IMR-90 (cell line): ENCODE measurements at regions not wholly inside any gene's neighbourhood (a gene's known extent, or its start where the extent isn't known, plus 50 kb on each side); places are given as distances from the start of the nearest gene placed in this dataset.

Source experiments
- ATAC-seq: fragments of 200-7000 bp; cut with Tn5 transposase; 2 replicates; pipeline ENCODE4 v1.9.1; 2020; ENCODE audit warnings: low read depth, mild to moderate bottlenecking, moderate library complexity
- BruUV-seq: library from RNA; stranded (reverse); fragments of 400-500 nt; replicated peaks from 2 replicates; lab custom pipeline; 2021; lab: Mats Ljungman, UMichigan
- CTCF ChIA-PET: fragments of 300-600 bp; formaldehyde crosslinking; extraction: SDS; loops from one replicate; lab custom pipeline; 2021; ENCODE audit warnings: antibody characterized with exemption; lab: Yijun Ruan, JAX
- POLR2A ChIA-PET: fragments of 300-600 bp; sonication (Branson Sonifier 250); formaldehyde crosslinking; loops from one replicate; lab custom pipeline; 2022; ENCODE audit warnings: antibody characterized with exemption; ENCODE audit not compliant: unreplicated experiment; lab: Charles Lee
- DNase-seq: peaks from one replicate; pipeline ENCODE4 v3.0.0; 2013
- H2AFZ ChIP-seq: replicated peaks from 2 replicates; pipeline ENCODE3; 2013; ENCODE audit warnings: low read length, mild to moderate bottlenecking; ENCODE audit not compliant: poor library complexity
- H2AK5ac ChIP-seq: 2 replicates; pipeline ENCODE4 v1.6.1; 2013; ENCODE audit warnings: low read depth, low read length, inconsistent platforms
- H2AK9ac ChIP-seq: replicated peaks from 2 replicates; pipeline ENCODE3; 2013; ENCODE audit warnings: mild to moderate bottlenecking, low read depth, low read length, moderate library complexity; ENCODE audit not compliant: poor library complexity
- H2BK120ac ChIP-seq: 2 replicates; pipeline ENCODE4 v1.6.1; 2013; ENCODE audit warnings: low read depth, low read length, inconsistent platforms
- H2BK15ac ChIP-seq: 3 replicates; pipeline ENCODE4 v1.6.1; 2013; ENCODE audit warnings: low read depth, low read length, inconsistent platforms
- H2BK20ac ChIP-seq: 2 replicates; pipeline ENCODE4 v1.6.1; 2013; ENCODE audit warnings: low read depth, mild to moderate bottlenecking, inconsistent platforms, low read length, moderate library complexity
- H2BK5ac ChIP-seq: 2 replicates; pipeline ENCODE4 v1.6.1; 2013; ENCODE audit warnings: mild to moderate bottlenecking, low read depth, low read length, inconsistent platforms; ENCODE audit not compliant: poor library complexity, severe bottlenecking
- H3K14ac ChIP-seq: replicated peaks from 2 replicates; pipeline ENCODE4 v1.6.1; 2013; ENCODE audit warnings: low read depth, low read length, inconsistent platforms
- H3K18ac ChIP-seq: 2 replicates; pipeline ENCODE4 v1.6.1; 2013; ENCODE audit warnings: low read depth, low read length, control low read depth
- H3K23ac ChIP-seq: 2 replicates; pipeline ENCODE4 v1.6.1; 2013; ENCODE audit warnings: low read depth, low read length, inconsistent platforms
- H3K27ac ChIP-seq: 2 replicates; pipeline ENCODE4 v1.5.1; 2013; ENCODE audit warnings: mild to moderate bottlenecking, control low read depth, low read length; ENCODE audit not compliant: insufficient read depth
- H3K27me3 ChIP-seq: 2 replicates; pipeline ENCODE4 v1.6.1; 2013; ENCODE audit warnings: low read length; ENCODE audit not compliant: control insufficient read depth, insufficient read depth
- H3K36me3 ChIP-seq: 2 replicates; pipeline ENCODE4 v1.6.1; 2013; ENCODE audit warnings: low read length, mixed read lengths; ENCODE audit not compliant: control insufficient read depth, insufficient read depth
- H3K4ac ChIP-seq: 2 replicates; pipeline ENCODE4 v1.6.1; 2013; ENCODE audit warnings: low read depth, low read length, inconsistent platforms
- H3K4me1 ChIP-seq: 2 replicates; pipeline ENCODE4 v1.6.1; 2013; ENCODE audit warnings: low read length, mixed read lengths; ENCODE audit not compliant: control insufficient read depth, insufficient read depth
- H3K4me2 ChIP-seq: 2 replicates; pipeline ENCODE4 v1.6.1; 2013; ENCODE audit warnings: low read depth, mild to moderate bottlenecking, control low read depth, low read length, moderate library complexity
- H3K4me3 ChIP-seq: 2 replicates; pipeline ENCODE4 v1.5.1; 2013; ENCODE audit warnings: low read depth, mild to moderate bottlenecking, control low read depth, low read length, moderate library complexity; ENCODE audit not compliant: insufficient read depth
- H3K56ac ChIP-seq: 2 replicates; pipeline ENCODE4 v1.6.1; 2013; ENCODE audit warnings: low read length, inconsistent platforms; ENCODE audit not compliant: insufficient read depth; ENCODE audit errors: extremely low read depth
- H3K79me1 ChIP-seq, 2 experiments: 2 replicates each; pipeline ENCODE4 v1.6.1; 2013; ENCODE audit warnings: low read length in 2 of 2, inconsistent platforms in 1 of 2, low read depth in 1 of 2
- H3K9ac ChIP-seq: 2 replicates; pipeline ENCODE4 v1.6.1; 2013; ENCODE audit warnings: low read depth, low read length, control low read depth
- H3K9me1 ChIP-seq: 2 replicates; pipeline ENCODE4 v1.6.1; 2013; ENCODE audit warnings: low read length, inconsistent platforms; ENCODE audit not compliant: insufficient read depth
- H3K9me3 ChIP-seq: 2 replicates; pipeline ENCODE4 v1.6.1; 2013; ENCODE audit warnings: low read length; ENCODE audit not compliant: control insufficient read depth, insufficient read depth
- H4K20me1 ChIP-seq: 2 replicates; pipeline ENCODE4 v1.6.1; 2013; ENCODE audit warnings: low read length, inconsistent platforms; ENCODE audit not compliant: insufficient read depth
- H4K5ac ChIP-seq: 2 replicates; pipeline ENCODE4 v1.6.1; 2013; ENCODE audit warnings: mild to moderate bottlenecking, low read depth, low read length, control low read depth
- H4K8ac ChIP-seq, 2 experiments: 2 replicates each; pipeline ENCODE4 v1.6.1; 2013; ENCODE audit warnings: low read depth in 2 of 2, low read length in 2 of 2, control low read depth in 1 of 2, inconsistent platforms in 1 of 2
- H4K91ac ChIP-seq: 2 replicates; pipeline ENCODE4 v1.6.1; 2013; ENCODE audit warnings: low read depth, low read length, inconsistent platforms; ENCODE audit not compliant: insufficient read depth
- BHLHE40 ChIP-seq: fragments of 150-350 bp; IDR thresholded peaks from 2 replicates; pipeline ENCODE4 v1.6.1; 2016; ENCODE audit warnings: mild to moderate bottlenecking, low read depth, low read length
- CEBPB ChIP-seq: IDR thresholded peaks from 2 replicates; pipeline ENCODE4 v1.6.1; 2012; ENCODE audit warnings: low read depth, low read length, improper control_type of control experiment
- CHD1 ChIP-seq: IDR thresholded peaks from 2 replicates; pipeline ENCODE4 v1.6.1; 2012; ENCODE audit warnings: low read depth, low read length, improper control_type of control experiment
- FOS ChIP-seq: fragments of 150-350 bp; IDR thresholded peaks from 2 replicates; pipeline ENCODE4 v1.6.1; 2016; ENCODE audit warnings: low read depth, low read length
- MAFK ChIP-seq: IDR thresholded peaks from 2 replicates; pipeline ENCODE4 v1.6.1; 2012; ENCODE audit warnings: low read depth, low read length, improper control_type of control experiment
- MAZ ChIP-seq: IDR thresholded peaks from 2 replicates; pipeline ENCODE4 v1.6.1; 2012; ENCODE audit warnings: low read depth, mild to moderate bottlenecking, low read length, improper control_type of control experiment, moderate library complexity, borderline replicate concordance
- MXI1 ChIP-seq: IDR thresholded peaks from 2 replicates; pipeline ENCODE4 v1.6.1; 2012; ENCODE audit warnings: low read depth, mild to moderate bottlenecking, low read length, moderate library complexity, borderline replicate concordance
- NFE2L2 ChIP-seq: fragments of 150-350 bp; IDR thresholded peaks from 2 replicates; pipeline ENCODE4 v1.6.1; 2016; ENCODE audit warnings: low read depth, mild to moderate bottlenecking, low read length
- POLR2A ChIP-seq: IDR thresholded peaks from 2 replicates; pipeline ENCODE4 v1.6.1; 2012; ENCODE audit warnings: mild to moderate bottlenecking, low read depth, low read length
- RAD21 ChIP-seq: IDR thresholded peaks from 2 replicates; pipeline ENCODE4 v1.6.1; 2012; ENCODE audit warnings: low read length, improper control_type of control experiment
- RCOR1 ChIP-seq: IDR thresholded peaks from 2 replicates; pipeline ENCODE4 v1.6.1; 2012; ENCODE audit warnings: mild to moderate bottlenecking, low read length, improper control_type of control experiment; ENCODE audit not compliant: insufficient replicate concordance
- RFX5 ChIP-seq: IDR thresholded peaks from 2 replicates; pipeline ENCODE4 v1.8.0; 2012; ENCODE audit warnings: low read depth, mild to moderate bottlenecking, low read length, moderate library complexity
- SMC3 ChIP-seq: fragments of 150-350 bp; IDR thresholded peaks from 2 replicates; pipeline ENCODE4 v1.6.1; 2016; ENCODE audit warnings: low read depth, mild to moderate bottlenecking, antibody characterized with exemption, low read length, moderate library complexity
- dilution Hi-C: fragments of 300-500 bp; cut with HindIII; formaldehyde crosslinking; loops from one replicate; pipeline ENCODE4 v1.14.3; 2018; ENCODE audit warnings: low sequenced_read_pairs; ENCODE audit not compliant: unreplicated experiment
- in situ Hi-C: fragments of 300-500 bp; cut with MboI; formaldehyde crosslinking; loops from 3 replicates; pipeline ENCODE4 v1.14.3; 2019; ENCODE audit warnings: low sequenced_read_pairs, inconsistent platforms, mixed read lengths
- intact Hi-C: fragments of 100-400 bp; cut with micrococcal nuclease; formaldehyde crosslinking; loops from 2 replicates; pipeline ENCODE4 v1.10.0; 2022
- TF ChIP-seq, protein P1 (sequence below): conservative IDR thresholded peaks from 2 replicates; pipeline ENCODE4 v1.5.1; 2012; ENCODE audit warnings: mild to moderate bottlenecking, low read depth, low read length, improper control_type of control experiment
- TF ChIP-seq, protein P2 (sequence below): fragments of 150-350 bp; IDR thresholded peaks from 2 replicates; pipeline ENCODE4 v1.6.1; 2017; ENCODE audit warnings: mild to moderate bottlenecking, antibody characterized with exemption, low read length, low read depth
- TF ChIP-seq, protein P3 (sequence below): fragments of 150-350 bp; IDR thresholded peaks from 2 replicates; pipeline ENCODE4 v1.6.1; 2016; ENCODE audit warnings: low read depth, mild to moderate bottlenecking, low read length, moderate library complexity, borderline replicate concordance

DNA sequence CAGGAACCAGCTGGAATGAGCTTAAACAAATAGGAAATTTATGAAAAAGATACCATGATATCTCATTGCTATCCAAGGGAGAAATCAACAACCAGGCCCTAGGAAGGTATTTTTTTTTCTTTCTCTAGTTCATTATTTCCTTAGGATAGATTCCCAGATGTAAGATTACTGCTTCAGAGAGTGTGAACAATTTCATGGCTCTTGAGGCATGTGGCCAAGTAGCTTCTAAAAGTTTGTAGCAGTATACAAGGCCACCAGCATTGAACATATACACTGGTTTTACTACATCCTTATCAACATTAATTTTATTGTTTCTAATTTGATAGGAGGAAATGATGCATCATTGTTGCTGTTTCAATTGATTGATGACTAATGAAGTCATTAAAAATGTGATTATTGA is 201.2 kb downstream of the SREK1 start:
- dilution Hi-C loops, result no loop called here
- no peak overlapping the region for H2BK120ac ChIP-seq
- CTCF ChIA-PET, result no interaction called here

More for the DNA sequence above, 201.2 kb downstream of the SREK1 start:
- intact Hi-C loops (no loop called here), in situ Hi-C loops (no loop called here)
- BruUV-seq, result no TSS peak
- Histone ChIP-seq H3K27me3 (no peaks in the 10 kb centered on the region; the same call in 1 of the 2 replicates), H3K4me2 (no peak overlapping the region), H4K8ac (no peak overlapping the region), H3K14ac (no peak overlapping the region), H2BK15ac (no peak overlapping the region), H3K36me3 (no peaks in the 10 kb centered on the region), H2AK9ac (no peak overlapping the region), H4K91ac (no peak overlapping the region), H3K9me3 (no peaks in the 10 kb centered on the region), H3K23ac (no peak overlapping the region), H2AK5ac (no peak overlapping the region), H3K4ac (no peak overlapping the region), H3K18ac (no peak overlapping the region), H2BK5ac (no peak overlapping the region), H4K20me1 (no peaks in the 10 kb centered on the region), H4K5ac (no peak overlapping the region), H3K79me1 (no peaks in the 10 kb centered on the region), H3K4me1 (no peaks in the 10 kb centered on the region), H3K56ac (no peak overlapping the region), H3K4me3 (no peak overlapping the region), H3K9ac (no peak overlapping the region), H2AFZ (no peak overlapping the region), H3K27ac (no peak overlapping the region), H3K9me1 (no peaks in the 10 kb centered on the region), H2BK20ac (no peak overlapping the region)
- ATAC-seq (no peak), DNase-seq (no peak)
- POLR2A ChIA-PET, result no interaction called here
- TF ChIP-seq MAZ (no peak), POLR2A (no peak), FOS (no peak), RFX5 (no peak), MAFK (no peak), SMC3 (no peak), MXI1 (no peak), CHD1 (no peak), CEBPB (no peak), BHLHE40 (no peak), RAD21 (no peak), NFE2L2 (no peak), RCOR1 (no peak)
- TF ChIP-seq, protein P1, sequence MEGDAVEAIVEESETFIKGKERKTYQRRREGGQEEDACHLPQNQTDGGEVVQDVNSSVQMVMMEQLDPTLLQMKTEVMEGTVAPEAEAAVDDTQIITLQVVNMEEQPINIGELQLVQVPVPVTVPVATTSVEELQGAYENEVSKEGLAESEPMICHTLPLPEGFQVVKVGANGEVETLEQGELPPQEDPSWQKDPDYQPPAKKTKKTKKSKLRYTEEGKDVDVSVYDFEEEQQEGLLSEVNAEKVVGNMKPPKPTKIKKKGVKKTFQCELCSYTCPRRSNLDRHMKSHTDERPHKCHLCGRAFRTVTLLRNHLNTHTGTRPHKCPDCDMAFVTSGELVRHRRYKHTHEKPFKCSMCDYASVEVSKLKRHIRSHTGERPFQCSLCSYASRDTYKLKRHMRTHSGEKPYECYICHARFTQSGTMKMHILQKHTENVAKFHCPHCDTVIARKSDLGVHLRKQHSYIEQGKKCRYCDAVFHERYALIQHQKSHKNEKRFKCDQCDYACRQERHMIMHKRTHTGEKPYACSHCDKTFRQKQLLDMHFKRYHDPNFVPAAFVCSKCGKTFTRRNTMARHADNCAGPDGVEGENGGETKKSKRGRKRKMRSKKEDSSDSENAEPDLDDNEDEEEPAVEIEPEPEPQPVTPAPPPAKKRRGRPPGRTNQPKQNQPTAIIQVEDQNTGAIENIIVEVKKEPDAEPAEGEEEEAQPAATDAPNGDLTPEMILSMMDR, result no peak
- TF ChIP-seq, protein P2, sequence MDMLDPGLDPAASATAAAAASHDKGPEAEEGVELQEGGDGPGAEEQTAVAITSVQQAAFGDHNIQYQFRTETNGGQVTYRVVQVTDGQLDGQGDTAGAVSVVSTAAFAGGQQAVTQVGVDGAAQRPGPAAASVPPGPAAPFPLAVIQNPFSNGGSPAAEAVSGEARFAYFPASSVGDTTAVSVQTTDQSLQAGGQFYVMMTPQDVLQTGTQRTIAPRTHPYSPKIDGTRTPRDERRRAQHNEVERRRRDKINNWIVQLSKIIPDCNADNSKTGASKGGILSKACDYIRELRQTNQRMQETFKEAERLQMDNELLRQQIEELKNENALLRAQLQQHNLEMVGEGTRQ, result no peak
- TF ChIP-seq, protein P3, sequence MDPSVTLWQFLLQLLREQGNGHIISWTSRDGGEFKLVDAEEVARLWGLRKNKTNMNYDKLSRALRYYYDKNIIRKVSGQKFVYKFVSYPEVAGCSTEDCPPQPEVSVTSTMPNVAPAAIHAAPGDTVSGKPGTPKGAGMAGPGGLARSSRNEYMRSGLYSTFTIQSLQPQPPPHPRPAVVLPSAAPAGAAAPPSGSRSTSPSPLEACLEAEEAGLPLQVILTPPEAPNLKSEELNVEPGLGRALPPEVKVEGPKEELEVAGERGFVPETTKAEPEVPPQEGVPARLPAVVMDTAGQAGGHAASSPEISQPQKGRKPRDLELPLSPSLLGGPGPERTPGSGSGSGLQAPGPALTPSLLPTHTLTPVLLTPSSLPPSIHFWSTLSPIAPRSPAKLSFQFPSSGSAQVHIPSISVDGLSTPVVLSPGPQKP, result no peak
